Hepatocyte (in vitro differentiated cells): ENCODE measurements at regions not wholly inside any gene's neighbourhood (a gene's known extent, or its start where the extent isn't known, plus 50 kb on each side); places are given as distances from the start of the nearest gene placed in this dataset.

ENCODE experiments used
- DNase-seq: peaks from one replicate; pipeline ENCODE4 v3.0.0-alpha.2; 2016; ENCODE audit warnings: low spot score
- H2AFZ ChIP-seq: fragments of 200-600 bp; sonication (generic); 2 replicates; pipeline ENCODE4 v1.6.0; 2016; ENCODE audit warnings: antibody characterized with exemption, mild to moderate bottlenecking
- H3K27ac ChIP-seq: fragments of 200-600 bp; sonication (generic); 2 replicates; pipeline ENCODE4 v1.5.1; 2016; ENCODE audit warnings: mild to moderate bottlenecking
- H3K27me3 ChIP-seq: fragments of 200-600 bp; sonication (generic); 2 replicates; pipeline ENCODE4 v1.6.1; 2016
- H3K36me3 ChIP-seq: fragments of 200-600 bp; sonication (generic); replicated peaks from 2 replicates; pipeline ENCODE4 v1.5.1; 2016; ENCODE audit warnings: low read depth; ENCODE audit not compliant: insufficient read depth
- H3K4me1 ChIP-seq: fragments of 200-600 bp; sonication (generic); 2 replicates; pipeline ENCODE4 v1.5.1; 2016; ENCODE audit warnings: mild to moderate bottlenecking, moderate library complexity; ENCODE audit not compliant: insufficient read depth
- H3K4me2 ChIP-seq: fragments of 200-600 bp; sonication (generic); 2 replicates; pipeline ENCODE4 v1.6.0; 2016
- H3K4me3 ChIP-seq: fragments of 200-600 bp; sonication (generic); 2 replicates; pipeline ENCODE4 v1.5.1; 2016; ENCODE audit warnings: mild to moderate bottlenecking
- H3K79me2 ChIP-seq: fragments of 200-600 bp; sonication (generic); 2 replicates; pipeline ENCODE4 v1.6.0; 2017; ENCODE audit warnings: mild to moderate bottlenecking
- H3K9me2 ChIP-seq: fragments of 200-600 bp; sonication (generic); replicated peaks from 2 replicates; pipeline ENCODE4 v1.6.0; 2017; ENCODE audit warnings: mild to moderate bottlenecking; ENCODE audit not compliant: insufficient read depth
- H3K9me3 ChIP-seq: fragments of 200-600 bp; sonication (generic); 2 replicates; pipeline ENCODE4 v1.5.1; 2016; ENCODE audit warnings: low read depth, mild to moderate bottlenecking
- H4K20me1 ChIP-seq: fragments of 200-600 bp; sonication (generic); 2 replicates; pipeline ENCODE4 v1.6.0; 2016; ENCODE audit warnings: mild to moderate bottlenecking; ENCODE audit not compliant: insufficient read depth, poor library complexity, severe bottlenecking
- CTCF ChIP-seq: fragments of 200-600 bp; sonication (generic); IDR thresholded peaks from 2 replicates; pipeline ENCODE4 v1.5.1; 2016; ENCODE audit warnings: antibody characterized with exemption, mild to moderate bottlenecking; ENCODE audit not compliant: poor library complexity
- EZH2 ChIP-seq: fragments of 200-600 bp; sonication (generic); IDR thresholded peaks from 2 replicates; pipeline ENCODE4 v1.6.1; 2016; ENCODE audit warnings: antibody characterized with exemption, mild to moderate bottlenecking, borderline replicate concordance
- EZH2phosphoT487 ChIP-seq: fragments of 200-600 bp; sonication (generic); IDR thresholded peaks from one replicate; pipeline ENCODE4 v1.6.1; 2018; ENCODE audit warnings: antibody characterized with exemption, mild to moderate bottlenecking, low read depth, moderate library complexity; ENCODE audit not compliant: unreplicated experiment, severe bottlenecking
- WGBS: methylation state at CpG from one replicate; pipeline ENCODE4 v1.1.6; 2016; ENCODE audit warnings: low lambda C conversion rate; ENCODE audit errors: missing lambda C conversion rate; 5-methylcytosine and 5-hydroxymethylcytosine counted together

- H3K9me3 ChIP-seq = no peaks in the 10 kb centered on the region
- no peaks in the 10 kb centered on the region for H3K4me1 ChIP-seq
- H3K27me3 ChIP-seq = no peaks in the 10 kb centered on the region
- DNase-seq = no peak
- H3K27ac ChIP-seq = no peak overlapping the region
- H3K4me2 ChIP-seq = no peak overlapping the region
- no peaks in the 10 kb centered on the region for H3K36me3 ChIP-seq
- WGBS = 95% methylated on average over 1 of the region's 1 CpG
- no peaks in the 10 kb centered on the region for H3K9me2 ChIP-seq
- no peak overlapping the region for H3K4me3 ChIP-seq
- no peak overlapping the region for H2AFZ ChIP-seq
- H3K79me2 ChIP-seq = no peaks in the 10 kb centered on the region
- no peak for TF ChIP-seq EZH2phosphoT487
- TF ChIP-seq CTCF = no peak
- no peak for TF ChIP-seq EZH2
- H4K20me1 ChIP-seq = no peaks in the 10 kb centered on the region
Measured at GRCh38 chr1:87728169-87728568, 399.5 kb downstream of the LMO4 start.

DNA sequence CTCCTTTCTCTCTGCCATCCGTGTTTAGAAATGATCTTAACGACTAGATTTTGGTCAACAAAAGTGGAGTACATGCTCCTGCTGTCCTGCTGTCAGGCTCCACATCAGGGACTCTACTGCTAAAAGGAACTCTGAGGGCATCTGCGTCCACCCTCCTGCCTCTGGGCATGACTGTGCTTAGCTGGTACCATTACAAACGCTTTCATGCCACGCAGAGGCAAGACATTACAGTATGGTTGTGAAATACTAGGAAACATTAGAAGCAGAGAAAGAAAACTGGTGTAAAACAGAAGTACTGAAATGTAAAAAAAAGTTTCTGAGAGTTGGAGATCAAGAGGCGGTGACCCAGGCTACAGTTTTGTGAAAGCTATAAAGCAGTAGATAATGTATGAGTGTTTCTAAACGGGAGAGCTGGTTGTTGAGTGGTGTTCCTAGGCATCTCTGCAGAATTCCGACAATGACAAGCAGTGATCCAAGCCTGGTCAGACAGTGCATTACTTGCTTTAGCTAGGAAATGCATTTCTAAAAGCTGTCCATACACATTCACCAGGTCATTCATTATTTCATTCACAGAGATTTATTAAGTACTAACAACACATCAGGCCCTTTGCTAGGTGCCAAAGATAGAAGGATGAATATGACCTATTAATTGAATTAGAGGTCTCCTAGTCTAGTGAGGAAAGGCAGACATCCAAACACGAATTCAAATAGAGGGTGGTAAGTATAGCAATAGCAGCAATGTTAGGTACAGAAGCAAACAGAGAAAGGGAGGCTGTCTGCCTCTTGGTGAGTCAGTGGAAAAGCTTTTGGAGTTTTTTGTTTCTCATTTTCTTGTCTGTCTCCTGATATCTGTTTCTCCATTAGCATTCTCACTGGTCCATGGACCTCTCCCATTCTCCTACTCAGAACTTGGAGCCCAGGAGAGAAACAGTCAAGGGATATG lies 401.9 kb downstream of the LMO4 start:
- Histone ChIP-seq H3K4me2 (peak overlapping the region; percentile 7), H3K4me3 (no peak overlapping the region), H3K9me3 (no peaks in the 10 kb centered on the region), H3K27me3 (no peaks in the 10 kb centered on the region), H4K20me1 (no peaks in the 10 kb centered on the region), H3K9me2 (no peaks in the 10 kb centered on the region), H3K4me1 (no peaks in the 10 kb centered on the region), H3K36me3 (no peaks in the 10 kb centered on the region), H2AFZ (no peak overlapping the region), H3K79me2 (no peaks in the 10 kb centered on the region), H3K27ac (peak overlapping the region; percentile 49)
- WGBS = 53% methylated on average over 9 of the region's 9 CpGs
- TF ChIP-seq EZH2 (no peak), EZH2phosphoT487 (no peak), CTCF (no peak)
- DNase-seq = no peak

DNA sequence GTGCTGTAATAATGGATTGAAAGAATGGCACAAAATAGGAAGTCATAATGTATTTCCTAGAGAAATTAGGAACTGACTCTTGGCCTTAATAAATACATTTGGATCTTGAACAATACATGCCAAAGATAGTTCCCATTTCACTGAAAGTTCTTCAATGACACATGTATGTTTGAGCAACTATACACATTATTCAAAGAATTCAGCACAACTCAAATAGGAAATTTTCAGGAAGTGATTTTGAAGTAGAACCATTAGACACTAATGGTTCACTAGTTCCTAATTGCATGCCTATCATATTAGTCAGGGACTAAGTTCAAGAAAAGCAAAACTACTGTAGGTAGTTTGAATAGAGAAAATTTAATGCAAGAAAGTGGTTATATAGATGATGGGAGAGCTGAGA lies 404.7 kb downstream of the LMO4 start:
- Histone ChIP-seq H3K36me3 (no peaks in the 10 kb centered on the region), H3K4me3 (no peak overlapping the region)
- no peak for DNase-seq

More for the DNA sequence above, 404.7 kb downstream of the LMO4 start:
- no peak overlapping the region for H2AFZ ChIP-seq
- no peaks in the 10 kb centered on the region for H4K20me1 ChIP-seq
- H3K4me2 ChIP-seq = no peak overlapping the region
- no peaks in the 10 kb centered on the region for H3K9me3 ChIP-seq
- H3K27me3 ChIP-seq = no peaks in the 10 kb centered on the region
- H3K79me2 ChIP-seq = no peaks in the 10 kb centered on the region
- TF ChIP-seq CTCF = no peak
- no peak for TF ChIP-seq EZH2
- TF ChIP-seq EZH2phosphoT487 = no peak
- no peaks in the 10 kb centered on the region for H3K4me1 ChIP-seq
- H3K27ac ChIP-seq = no peak overlapping the region
- no peaks in the 10 kb centered on the region for H3K9me2 ChIP-seq
